ENCODE measurements at regions not wholly inside any gene's neighbourhood (a gene's known extent, or its start where the extent isn't known, plus 50 kb on each side); places are given as distances from the start of the nearest gene placed in this dataset.
A peak's percentile ranks its signal among the peaks of the same experiment; 100 is the strongest.

DNA sequence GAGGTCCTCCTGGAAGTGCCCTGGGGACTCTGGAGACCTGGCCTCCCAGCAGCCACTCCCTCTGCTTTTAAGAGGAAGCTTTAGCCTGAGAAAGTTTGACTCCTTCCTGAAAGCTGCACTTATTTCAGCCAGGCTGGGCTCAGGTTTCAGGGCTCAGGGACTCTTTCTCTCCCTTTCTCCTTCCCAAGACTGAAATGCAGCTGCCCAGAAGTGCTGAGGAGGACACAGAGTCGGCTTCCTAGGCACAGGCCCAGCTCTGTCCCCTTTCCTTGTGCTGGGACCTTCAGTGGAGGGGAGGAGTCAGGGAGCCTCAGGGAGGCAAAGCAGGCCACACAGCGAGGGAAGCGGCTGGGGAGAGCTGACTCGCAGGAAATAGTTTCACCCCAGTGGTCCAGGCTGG, 137.3 kb downstream of the NAV1 start:
- Histone ChIP-seq H3K4me3 (ENCODE audit: low read depth, low read length) (no peak overlapping the region), H2AFZ (no peak overlapping the region), H3K9me3 (ENCODE audit: control insufficient read depth, low read length) (no peaks in the 10 kb centered on the region), H3K9ac (no peak overlapping the region), H3K27ac (peak overlapping the region; percentile 29), H3K36me3 (ENCODE audit: control insufficient read depth, insufficient read depth, low read length) (no peaks in the 10 kb centered on the region), H3K79me2 (peaks cover 5% of the 10 kb centered on the region), H3K4me1 (peaks cover 4% of the 10 kb centered on the region), H3K27me3 (ENCODE audit: control insufficient read depth, insufficient read depth, low read length) (no peaks in the 10 kb centered on the region), H3K4me2 (ENCODE audit: low read length) (no peak overlapping the region)
- TF ChIP-seq, protein P1, sequence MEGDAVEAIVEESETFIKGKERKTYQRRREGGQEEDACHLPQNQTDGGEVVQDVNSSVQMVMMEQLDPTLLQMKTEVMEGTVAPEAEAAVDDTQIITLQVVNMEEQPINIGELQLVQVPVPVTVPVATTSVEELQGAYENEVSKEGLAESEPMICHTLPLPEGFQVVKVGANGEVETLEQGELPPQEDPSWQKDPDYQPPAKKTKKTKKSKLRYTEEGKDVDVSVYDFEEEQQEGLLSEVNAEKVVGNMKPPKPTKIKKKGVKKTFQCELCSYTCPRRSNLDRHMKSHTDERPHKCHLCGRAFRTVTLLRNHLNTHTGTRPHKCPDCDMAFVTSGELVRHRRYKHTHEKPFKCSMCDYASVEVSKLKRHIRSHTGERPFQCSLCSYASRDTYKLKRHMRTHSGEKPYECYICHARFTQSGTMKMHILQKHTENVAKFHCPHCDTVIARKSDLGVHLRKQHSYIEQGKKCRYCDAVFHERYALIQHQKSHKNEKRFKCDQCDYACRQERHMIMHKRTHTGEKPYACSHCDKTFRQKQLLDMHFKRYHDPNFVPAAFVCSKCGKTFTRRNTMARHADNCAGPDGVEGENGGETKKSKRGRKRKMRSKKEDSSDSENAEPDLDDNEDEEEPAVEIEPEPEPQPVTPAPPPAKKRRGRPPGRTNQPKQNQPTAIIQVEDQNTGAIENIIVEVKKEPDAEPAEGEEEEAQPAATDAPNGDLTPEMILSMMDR (IDR thresholded peaks at IDR 0.05), result no peak

DNA sequence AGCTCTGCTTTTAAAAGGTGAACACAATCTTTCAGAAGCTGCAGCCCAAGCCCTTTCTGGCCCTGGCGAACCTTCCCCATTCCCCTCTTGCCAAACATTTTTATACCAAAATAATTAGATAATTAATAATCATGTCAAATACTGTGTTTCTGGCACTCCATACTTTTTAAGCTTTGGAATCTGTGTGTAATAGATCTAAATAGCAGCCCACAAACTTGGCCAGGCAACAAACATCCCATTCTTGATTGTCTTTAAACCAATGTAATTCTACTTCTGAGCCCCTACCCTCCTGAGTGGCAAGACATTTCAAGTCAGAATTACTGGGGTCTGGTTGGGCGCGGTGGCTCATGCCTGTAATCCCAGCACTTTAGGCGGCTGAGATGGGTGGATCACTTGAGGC, 137.7 kb downstream of the NAV1 start:
- no peaks in the 10 kb centered on the region for H3K27me3 ChIP-seq (ENCODE audit: control insufficient read depth, insufficient read depth, low read length)
- no peaks in the 10 kb centered on the region for H3K36me3 ChIP-seq (ENCODE audit: control insufficient read depth, insufficient read depth, low read length)
- TF ChIP-seq, protein P1 (IDR thresholded peaks at IDR 0.05), result no peak
- H3K9ac ChIP-seq, result no peak overlapping the region
- no peaks in the 10 kb centered on the region for H3K9me3 ChIP-seq (ENCODE audit: control insufficient read depth, low read length)
- H2AFZ ChIP-seq, result no peak overlapping the region
- H3K27ac ChIP-seq, result no peak overlapping the region
- H3K4me1 ChIP-seq, result peaks cover 4% of the 10 kb centered on the region
- H3K79me2 ChIP-seq, result peaks cover 5% of the 10 kb centered on the region
- H3K4me3 ChIP-seq (ENCODE audit: low read depth, low read length), result no peak overlapping the region
- no peak overlapping the region for H3K4me2 ChIP-seq (ENCODE audit: low read length)

DNA sequence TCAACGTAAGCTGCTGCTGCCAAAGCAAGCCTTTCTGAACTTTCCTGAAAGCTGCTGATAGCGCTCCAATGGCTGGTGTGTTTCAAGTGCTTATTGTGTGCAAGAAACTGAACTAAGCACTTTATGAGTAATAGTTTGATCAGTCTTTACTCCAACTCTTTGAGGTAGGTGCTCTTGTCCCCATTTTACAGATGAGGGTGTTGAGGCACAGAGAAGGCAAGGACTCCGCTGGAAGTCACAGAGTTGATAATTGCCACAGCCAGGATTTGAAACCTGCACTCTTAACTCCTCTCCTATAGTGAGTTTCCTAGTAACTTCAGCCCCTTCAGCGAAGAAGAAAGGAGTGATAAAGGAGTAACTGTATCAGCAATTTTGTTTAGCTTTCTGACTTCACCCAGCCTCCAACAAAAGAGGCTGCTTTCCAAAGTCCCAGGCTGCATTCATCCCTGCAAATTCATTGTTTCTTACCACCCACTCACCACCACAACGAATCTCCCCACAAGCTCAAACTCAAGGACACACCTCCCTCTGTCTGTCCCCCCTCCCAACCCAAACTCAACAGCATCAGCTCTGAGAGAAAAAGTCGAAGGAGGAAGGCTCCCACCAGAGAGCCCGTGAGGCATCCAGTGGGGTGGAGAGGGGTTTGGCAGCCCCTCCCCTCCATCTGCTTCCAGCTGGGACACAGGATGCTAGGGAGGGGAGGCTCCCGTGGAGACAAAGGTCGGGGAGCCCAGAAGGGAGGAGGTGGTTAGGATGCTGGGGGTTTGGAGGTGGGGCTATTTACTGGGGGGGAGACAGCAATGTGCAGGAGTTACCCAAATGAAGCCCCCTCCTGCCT, 139.6 kb downstream of the NAV1 start:
- Histone ChIP-seq H2AFZ (no peak overlapping the region), H3K27ac (no peak overlapping the region), H3K36me3 (ENCODE audit: control insufficient read depth, insufficient read depth, low read length) (no peaks in the 10 kb centered on the region), H3K4me2 (ENCODE audit: low read length) (no peak overlapping the region), H3K79me2 (peaks cover 4% of the 10 kb centered on the region), H3K4me1 (peaks cover 4% of the 10 kb centered on the region), H3K27me3 (ENCODE audit: control insufficient read depth, insufficient read depth, low read length) (no peaks in the 10 kb centered on the region), H3K9me3 (ENCODE audit: control insufficient read depth, low read length) (no peaks in the 10 kb centered on the region), H3K4me3 (ENCODE audit: low read depth, low read length) (no peak overlapping the region), H3K9ac (no peak overlapping the region)
- TF ChIP-seq, protein P1 (IDR thresholded peaks at IDR 0.05), result no peak

DNA sequence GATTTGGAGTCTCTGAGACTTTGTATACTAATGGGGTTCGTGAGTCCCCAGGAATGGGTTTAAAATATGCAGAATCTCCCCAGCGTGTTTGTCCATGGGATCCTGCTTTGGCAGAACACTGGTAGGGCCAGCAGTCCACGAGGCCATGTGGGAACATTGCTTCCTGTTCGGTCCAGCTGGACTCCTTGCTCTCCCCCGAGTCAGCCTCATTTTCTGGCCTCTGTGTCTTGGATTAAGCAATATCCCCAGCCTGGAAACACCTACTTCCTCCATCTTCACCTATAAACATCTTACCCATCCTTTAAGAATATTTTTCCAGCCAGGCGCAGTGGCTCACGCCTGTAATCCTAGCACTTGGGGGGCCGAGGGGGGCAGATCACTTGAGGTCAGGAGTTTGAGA, 142.4 kb downstream of the NAV1 start:
- no peaks in the 10 kb centered on the region for H3K9me3 ChIP-seq (ENCODE audit: control insufficient read depth, low read length)
- no peaks in the 10 kb centered on the region for H3K4me1 ChIP-seq
- no peaks in the 10 kb centered on the region for H3K79me2 ChIP-seq
- no peak overlapping the region for H2AFZ ChIP-seq
- H3K4me3 ChIP-seq (ENCODE audit: low read depth, low read length), result no peak overlapping the region
- TF ChIP-seq, protein P1 (IDR thresholded peaks at IDR 0.05), result no peak
- H3K27me3 ChIP-seq (ENCODE audit: control insufficient read depth, insufficient read depth, low read length), result no peaks in the 10 kb centered on the region
- H3K27ac ChIP-seq, result no peak overlapping the region
- H3K4me2 ChIP-seq (ENCODE audit: low read length), result no peak overlapping the region
- no peak overlapping the region for H3K9ac ChIP-seq
- no peaks in the 10 kb centered on the region for H3K36me3 ChIP-seq (ENCODE audit: control insufficient read depth, insufficient read depth, low read length)

DNA sequence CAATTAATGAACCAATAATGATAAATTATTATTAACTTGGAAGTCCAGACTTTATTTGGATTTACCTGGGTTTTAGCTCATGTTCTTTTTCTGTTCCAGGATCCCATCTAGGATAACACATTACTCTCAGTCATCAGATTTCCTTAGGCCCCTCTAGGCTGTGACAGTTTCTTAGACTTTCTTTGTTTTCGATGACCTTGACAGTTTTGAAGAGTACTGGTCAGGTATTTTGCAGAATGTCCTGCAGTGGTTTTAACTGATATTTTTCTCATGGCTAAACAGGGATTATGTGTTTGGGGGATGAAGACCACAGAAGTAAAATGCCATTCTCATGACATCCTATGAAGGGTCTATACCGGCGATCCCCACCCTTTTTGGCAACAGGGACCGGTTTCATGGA, 144.0 kb downstream of the NAV1 start:
- no peak overlapping the region for H3K4me3 ChIP-seq (ENCODE audit: low read depth, low read length)
- H2AFZ ChIP-seq, result no peak overlapping the region
- H3K4me2 ChIP-seq (ENCODE audit: low read length), result no peak overlapping the region
- H3K36me3 ChIP-seq (ENCODE audit: control insufficient read depth, insufficient read depth, low read length), result no peaks in the 10 kb centered on the region
- no peak overlapping the region for H3K27ac ChIP-seq
- no peaks in the 10 kb centered on the region for H3K79me2 ChIP-seq
- H3K9ac ChIP-seq, result no peak overlapping the region
- no peaks in the 10 kb centered on the region for H3K27me3 ChIP-seq (ENCODE audit: control insufficient read depth, insufficient read depth, low read length)
- H3K9me3 ChIP-seq (ENCODE audit: control insufficient read depth, low read length), result no peaks in the 10 kb centered on the region
- TF ChIP-seq, protein P1 (IDR thresholded peaks at IDR 0.05), result no peak
- peaks cover 3% of the 10 kb centered on the region for H3K4me1 ChIP-seq
